Skin of body (tissue), 1 donor: ENCODE measurements at regions not wholly inside any gene's neighbourhood (a gene's known extent, or its start where the extent isn't known, plus 50 kb on each side); places are given as distances from the start of the nearest gene placed in this dataset.

Experiments used
- DNase-seq: peaks from one replicate; lab custom pipeline; 2025; lab: John Stamatoyannopoulos, UW

DNA sequence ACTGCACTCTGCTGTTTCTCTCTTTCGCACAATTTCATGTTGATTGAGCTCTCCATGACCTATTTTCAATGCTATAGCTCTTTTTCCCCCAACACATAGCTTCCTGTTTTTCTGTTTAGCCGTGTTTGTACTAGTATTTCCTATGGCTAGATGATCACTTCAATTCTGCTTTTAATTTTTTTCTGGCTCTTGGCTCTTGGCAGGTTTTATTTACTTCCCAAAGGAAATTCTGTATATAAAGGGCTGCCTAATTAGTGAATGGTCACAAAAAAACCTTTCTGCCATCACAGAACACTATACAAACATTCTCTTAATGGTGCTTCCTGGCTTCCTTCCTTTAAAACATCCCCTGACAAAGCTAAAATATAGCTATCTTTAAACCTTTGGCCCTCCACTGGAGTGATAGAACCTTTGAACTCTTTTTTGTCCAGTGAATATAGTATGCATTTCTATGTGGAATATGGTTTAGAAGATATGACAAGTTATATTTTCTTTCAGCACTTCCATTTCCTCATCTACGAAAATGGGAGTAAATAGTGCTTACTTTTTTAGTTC, 88.2 kb downstream of the RASSF9 start:
- no peak for DNase-seq
